ENCODE measurements at regions not wholly inside any gene's neighbourhood (a gene's known extent, or its start where the extent isn't known, plus 50 kb on each side); places are given as distances from the start of the nearest gene placed in this dataset.

- no peak for TF ChIP-seq EZH2 (IDR thresholded peaks at IDR 0.05; ENCODE audit: insufficient read depth, low read length)
- TF ChIP-seq CTCF (IDR thresholded peaks at IDR 0.05; ENCODE audit: insufficient read depth, low read depth, low read length): no peak
Observed at GRCh38 chr11:134734894-134735293, 322.9 kb upstream of the B3GAT1 start.

Data from astrocyte (in vitro differentiated cells and primary cell).